Uterus (tissue), 2 donors: ENCODE measurements at regions not wholly inside any gene's neighbourhood (a gene's known extent, or its start where the extent isn't known, plus 50 kb on each side); places are given as distances from the start of the nearest gene placed in this dataset.

Experiments
- POLR2A ChIP-seq, 2 donors: fragments of 450-650 bp; IDR thresholded peaks; one replicate each; pipeline ENCODE4 v1.6.1; 2016; ENCODE audit warnings: antibody characterized with exemption in 2 of 2, mild to moderate bottlenecking in 1 of 2, moderate library complexity in 1 of 2
- TF ChIP-seq, protein P1 (sequence below), 4 experiments: fragments of 200-600 bp in 2 of 4; fragments of 450-650 bp in 2 of 4; sonication (generic) in 2 of 4; IDR thresholded peaks; one replicate each; pipeline ENCODE4 v1.5.1; 2016 to 2019; ENCODE audit warnings: antibody characterized with exemption in 4 of 4, mild to moderate bottlenecking in 2 of 4, moderate library complexity in 1 of 4

DNA sequence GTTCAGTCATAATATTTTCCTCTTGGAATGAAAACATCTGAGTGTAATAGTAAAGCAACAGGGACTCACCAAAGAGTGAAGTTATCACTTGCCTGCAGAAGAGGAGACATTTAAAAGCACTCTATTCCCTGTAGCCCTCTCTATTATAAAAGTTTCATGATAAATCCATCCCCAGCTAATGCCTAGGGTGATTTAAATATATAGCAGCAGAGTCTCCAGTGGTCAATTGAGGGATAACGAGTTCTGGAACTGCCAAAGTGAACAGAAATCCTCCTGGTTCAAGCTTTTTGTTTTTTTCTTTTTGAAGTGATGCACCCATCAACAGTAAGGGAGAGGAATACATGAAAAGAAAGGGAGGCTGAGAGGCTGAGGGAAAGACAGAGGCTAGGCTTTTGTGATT, 87.3 kb downstream of the EVX1 start:
- TF ChIP-seq POLR2A (IDR thresholded peaks at IDR 0.05): no peak
- TF ChIP-seq, protein P1, sequence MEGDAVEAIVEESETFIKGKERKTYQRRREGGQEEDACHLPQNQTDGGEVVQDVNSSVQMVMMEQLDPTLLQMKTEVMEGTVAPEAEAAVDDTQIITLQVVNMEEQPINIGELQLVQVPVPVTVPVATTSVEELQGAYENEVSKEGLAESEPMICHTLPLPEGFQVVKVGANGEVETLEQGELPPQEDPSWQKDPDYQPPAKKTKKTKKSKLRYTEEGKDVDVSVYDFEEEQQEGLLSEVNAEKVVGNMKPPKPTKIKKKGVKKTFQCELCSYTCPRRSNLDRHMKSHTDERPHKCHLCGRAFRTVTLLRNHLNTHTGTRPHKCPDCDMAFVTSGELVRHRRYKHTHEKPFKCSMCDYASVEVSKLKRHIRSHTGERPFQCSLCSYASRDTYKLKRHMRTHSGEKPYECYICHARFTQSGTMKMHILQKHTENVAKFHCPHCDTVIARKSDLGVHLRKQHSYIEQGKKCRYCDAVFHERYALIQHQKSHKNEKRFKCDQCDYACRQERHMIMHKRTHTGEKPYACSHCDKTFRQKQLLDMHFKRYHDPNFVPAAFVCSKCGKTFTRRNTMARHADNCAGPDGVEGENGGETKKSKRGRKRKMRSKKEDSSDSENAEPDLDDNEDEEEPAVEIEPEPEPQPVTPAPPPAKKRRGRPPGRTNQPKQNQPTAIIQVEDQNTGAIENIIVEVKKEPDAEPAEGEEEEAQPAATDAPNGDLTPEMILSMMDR (IDR thresholded peaks at IDR 0.05): peak in 1 of 4 experiments; percentile 11
